Cardiac muscle cell (in vitro differentiated cells and primary cell): ENCODE measurements at regions not wholly inside any gene's neighbourhood (a gene's known extent, or its start where the extent isn't known, plus 50 kb on each side); places are given as distances from the start of the nearest gene placed in this dataset.

Experiments
- DNase-seq, 2 donors: peaks; one replicate each; pipeline versions ENCODE4 v3.0.0 to v3.0.0-alpha.2; 2010 to 2017; ENCODE audit warnings: low read depth in 1 of 2, low spot score in 1 of 2
- H3K27ac ChIP-seq: fragments of 200-600 bp; sonication (generic); 2 replicates; pipeline ENCODE4 v1.5.1; 2016
- H3K27me3 ChIP-seq: fragments of 200-600 bp; sonication (generic); 2 replicates; pipeline ENCODE4 v1.6.0; 2016; ENCODE audit warnings: control low read depth
- H3K36me3 ChIP-seq: fragments of 200-600 bp; sonication (generic); 2 replicates; pipeline ENCODE4 v1.5.1; 2016; ENCODE audit warnings: control low read depth
- H3K4me1 ChIP-seq: fragments of 200-600 bp; sonication (generic); 2 replicates; pipeline ENCODE4 v1.8.1; 2017; ENCODE audit warnings: low read depth, mild to moderate bottlenecking, mixed run types
- H3K4me3 ChIP-seq: fragments of 200-600 bp; sonication (generic); 2 replicates; pipeline ENCODE4 v1.5.1; 2016; ENCODE audit warnings: mild to moderate bottlenecking
- H3K9me3 ChIP-seq: fragments of 200-600 bp; sonication (generic); 2 replicates; pipeline ENCODE4 v1.5.1; 2017; ENCODE audit warnings: low read depth, mild to moderate bottlenecking, control low read depth
- TF ChIP-seq, protein P1 (sequence below): IDR thresholded peaks from 2 replicates; pipeline ENCODE4 v1.5.1; 2012; ENCODE audit warnings: low read depth, mild to moderate bottlenecking, low read length

DNA sequence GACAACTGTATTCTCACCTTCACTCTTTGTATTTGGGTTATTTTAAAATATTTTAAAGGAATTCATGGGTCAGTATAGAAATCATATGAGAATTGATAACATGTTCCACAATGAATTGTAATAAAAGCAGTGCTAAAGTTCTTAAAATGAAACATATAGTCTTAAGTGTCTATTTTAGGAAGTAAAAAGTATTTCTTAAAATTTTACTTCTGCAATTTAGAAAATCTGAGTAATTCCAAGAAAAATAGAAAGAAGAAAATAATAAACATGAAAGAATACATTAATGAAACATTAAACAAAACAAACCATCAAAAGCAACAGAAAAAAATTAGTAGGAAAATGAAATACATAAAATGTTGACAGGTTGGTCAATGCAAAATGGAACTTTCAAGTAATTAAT is 332.4 kb downstream of the ETS1 start:
- DNase-seq, result no peak
- no peak overlapping the region for H3K4me3 ChIP-seq
- no peaks in the 10 kb centered on the region for H3K36me3 ChIP-seq
- no peak overlapping the region for H3K27ac ChIP-seq
- H3K27me3 ChIP-seq, result no peaks in the 10 kb centered on the region
- no peaks in the 10 kb centered on the region for H3K4me1 ChIP-seq
- TF ChIP-seq, protein P1, sequence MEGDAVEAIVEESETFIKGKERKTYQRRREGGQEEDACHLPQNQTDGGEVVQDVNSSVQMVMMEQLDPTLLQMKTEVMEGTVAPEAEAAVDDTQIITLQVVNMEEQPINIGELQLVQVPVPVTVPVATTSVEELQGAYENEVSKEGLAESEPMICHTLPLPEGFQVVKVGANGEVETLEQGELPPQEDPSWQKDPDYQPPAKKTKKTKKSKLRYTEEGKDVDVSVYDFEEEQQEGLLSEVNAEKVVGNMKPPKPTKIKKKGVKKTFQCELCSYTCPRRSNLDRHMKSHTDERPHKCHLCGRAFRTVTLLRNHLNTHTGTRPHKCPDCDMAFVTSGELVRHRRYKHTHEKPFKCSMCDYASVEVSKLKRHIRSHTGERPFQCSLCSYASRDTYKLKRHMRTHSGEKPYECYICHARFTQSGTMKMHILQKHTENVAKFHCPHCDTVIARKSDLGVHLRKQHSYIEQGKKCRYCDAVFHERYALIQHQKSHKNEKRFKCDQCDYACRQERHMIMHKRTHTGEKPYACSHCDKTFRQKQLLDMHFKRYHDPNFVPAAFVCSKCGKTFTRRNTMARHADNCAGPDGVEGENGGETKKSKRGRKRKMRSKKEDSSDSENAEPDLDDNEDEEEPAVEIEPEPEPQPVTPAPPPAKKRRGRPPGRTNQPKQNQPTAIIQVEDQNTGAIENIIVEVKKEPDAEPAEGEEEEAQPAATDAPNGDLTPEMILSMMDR, result no peak
- no peaks in the 10 kb centered on the region for H3K9me3 ChIP-seq

DNA sequence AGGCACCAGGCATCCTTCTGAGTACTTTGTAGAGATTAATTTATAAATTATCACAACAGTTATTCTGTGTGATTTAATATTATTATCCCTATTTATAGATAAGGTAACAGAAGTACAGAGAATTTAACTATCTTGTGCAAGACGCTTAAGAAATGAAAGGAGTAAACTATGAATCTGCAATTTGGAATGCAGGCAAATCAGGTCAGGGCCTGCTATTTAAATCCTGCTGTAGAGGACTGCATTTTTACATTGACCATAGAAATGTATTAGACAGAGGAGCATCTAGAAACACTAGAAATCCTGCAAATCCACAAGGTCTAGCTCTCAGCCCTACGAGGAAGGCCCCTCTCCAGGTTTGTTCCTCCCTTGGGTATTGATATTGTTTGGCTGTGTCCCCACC is 336.2 kb downstream of the ETS1 start:
- Histone ChIP-seq H3K27ac (no peak overlapping the region), H3K4me3 (no peak overlapping the region), H3K9me3 (no peaks in the 10 kb centered on the region), H3K4me1 (no peaks in the 10 kb centered on the region), H3K27me3 (no peaks in the 10 kb centered on the region), H3K36me3 (no peaks in the 10 kb centered on the region)
- TF ChIP-seq, protein P1, result no peak
- DNase-seq, result peak in 1 of 2 donors; percentile 68

DNA sequence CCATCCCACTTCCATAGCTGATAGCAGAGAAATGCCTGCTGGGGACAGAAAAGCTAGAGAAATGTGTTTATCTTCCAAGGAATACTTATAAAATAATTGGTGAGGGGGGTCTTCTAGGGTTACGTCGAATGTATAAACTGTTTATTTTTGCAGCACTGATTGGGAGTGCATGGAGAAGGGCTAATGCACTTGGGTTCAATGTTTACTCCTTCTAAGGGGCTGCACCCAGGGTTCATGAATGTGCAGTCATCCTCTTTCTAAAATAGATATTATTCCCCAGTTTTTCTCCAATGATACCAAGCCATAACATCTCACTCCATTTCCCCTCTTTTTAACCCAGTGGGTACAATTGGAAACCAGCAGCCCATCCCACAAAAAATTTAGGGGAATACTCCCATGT is 336.9 kb downstream of the ETS1 start:
- no peaks in the 10 kb centered on the region for H3K4me1 ChIP-seq
- H3K4me3 ChIP-seq, result no peak overlapping the region
- H3K27ac ChIP-seq, result no peak overlapping the region
- TF ChIP-seq, protein P1, result no peak
- no peaks in the 10 kb centered on the region for H3K36me3 ChIP-seq
- no peaks in the 10 kb centered on the region for H3K27me3 ChIP-seq
- no peaks in the 10 kb centered on the region for H3K9me3 ChIP-seq
- DNase-seq, result no peak

DNA sequence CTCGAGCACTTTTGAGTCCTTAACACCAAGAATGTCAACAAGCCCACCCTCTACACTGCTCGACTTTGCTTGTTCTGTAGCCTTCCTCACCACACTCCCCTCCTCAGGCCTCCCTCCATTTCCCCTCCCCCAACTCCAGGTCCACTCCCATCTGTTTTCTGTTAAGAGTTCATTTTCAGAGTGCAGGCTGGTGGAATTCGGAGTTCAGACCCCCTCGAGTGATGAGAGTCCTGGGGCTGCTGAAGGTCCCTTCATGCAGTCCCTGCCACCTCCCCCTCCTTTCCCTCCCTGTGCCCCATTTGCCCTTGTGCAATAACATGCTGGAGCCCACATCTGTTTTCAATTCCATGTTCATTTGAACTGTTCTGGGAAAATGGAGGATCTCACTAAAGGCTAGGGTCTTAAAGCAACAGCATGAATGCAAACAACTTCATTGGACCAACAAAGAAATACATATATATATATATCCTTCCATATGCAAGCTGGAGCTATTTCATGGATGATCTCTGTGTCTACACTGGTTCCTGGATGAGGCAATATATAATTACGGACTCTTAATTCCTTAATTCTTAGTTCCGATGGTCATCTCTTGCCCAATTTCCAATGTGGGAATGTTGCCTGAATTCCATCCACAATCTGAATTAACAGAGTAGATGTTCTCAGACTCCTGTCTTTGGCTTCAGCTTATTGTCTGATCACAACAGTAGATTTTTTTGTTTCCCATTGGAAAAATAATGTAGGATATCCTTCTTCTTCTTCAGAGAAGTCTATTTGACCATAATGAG is 340.4 kb downstream of the ETS1 start:
- Histone ChIP-seq H3K27me3 (no peaks in the 10 kb centered on the region), H3K27ac (no peak overlapping the region)
- TF ChIP-seq, protein P1, result no peak

GRCh38 chr11:128246364-128246801 is 341.0 kb downstream of the ETS1 start:
- TF ChIP-seq, protein P1, result no peak
- Histone ChIP-seq H3K27me3 (no peaks in the 10 kb centered on the region), H3K9me3 (no peaks in the 10 kb centered on the region), H3K36me3 (no peaks in the 10 kb centered on the region), H3K27ac (no peak overlapping the region), H3K4me1 (no peaks in the 10 kb centered on the region), H3K4me3 (no peak overlapping the region)
- peak; percentile 17 to 85 for DNase-seq

More for the DNA sequence above, 340.4 kb downstream of the ETS1 start:
- Histone ChIP-seq H3K4me3 (no peak overlapping the region), H3K4me1 (no peaks in the 10 kb centered on the region), H3K9me3 (no peaks in the 10 kb centered on the region), H3K36me3 (no peaks in the 10 kb centered on the region)
- DNase-seq, result peak in 1 of 2 donors; percentile 62
